SIG-M5 (cell line): ENCODE measurements at regions not wholly inside any gene's neighbourhood (a gene's known extent, or its start where the extent isn't known, plus 50 kb on each side); places are given as distances from the start of the nearest gene placed in this dataset.

Experiments
- DNase-seq: peaks from one replicate; lab custom pipeline; 2025; lab: John Stamatoyannopoulos, UW

- DNase-seq, result no peak
Measured at GRCh38 chr7:38002689-38003088, 82.2 kb downstream of the EPDR1 start.

- DNase-seq, result no peak
Measured at GRCh38 chr7:38006559-38006958, 86.1 kb downstream of the EPDR1 start.

GRCh38 chr7:38007096-38007495 lies 86.7 kb downstream of the EPDR1 start:
- DNase-seq, result no peak

GRCh38 chr7:38013246-38013645 lies 92.8 kb downstream of the EPDR1 start:
- DNase-seq, result no peak

- DNase-seq, result no peak
Measured at GRCh38 chr7:38016567-38016966, 96.1 kb downstream of the EPDR1 start.

GRCh38 chr7:38017320-38017719 lies 96.9 kb downstream of the EPDR1 start:
- DNase-seq, result no peak

GRCh38 chr7:38020121-38020785 lies 99.8 kb downstream of the EPDR1 start:
- no peak for DNase-seq

- DNase-seq, result no peak
Measured at GRCh38 chr7:38021892-38022291, 101.5 kb downstream of the EPDR1 start.

GRCh38 chr7:38025815-38026214 lies 105.4 kb downstream of the EPDR1 start:
- DNase-seq, result no peak

- no peak for DNase-seq
Measured at GRCh38 chr7:38027884-38028455, 107.5 kb downstream of the EPDR1 start.

- no peak for DNase-seq
Measured at GRCh38 chr7:38034062-38034908, 113.8 kb downstream of the EPDR1 start.

- no peak for DNase-seq
Measured at GRCh38 chr7:38040831-38041230, 120.4 kb downstream of the EPDR1 start.

GRCh38 chr7:38049679-38050078 lies 128.4 kb upstream of the STARD3NL start:
- no peak for DNase-seq

- no peak for DNase-seq
Measured at GRCh38 chr7:38051311-38051710, 126.7 kb upstream of the STARD3NL start.

GRCh38 chr7:38051786-38052185 lies 126.3 kb upstream of the STARD3NL start:
- no peak for DNase-seq

GRCh38 chr7:38052786-38053185 lies 125.3 kb upstream of the STARD3NL start:
- DNase-seq, result no peak

GRCh38 chr7:38054199-38054598 lies 123.8 kb upstream of the STARD3NL start:
- DNase-seq, result no peak

- DNase-seq, result no peak
Measured at GRCh38 chr7:38057829-38058228, 120.2 kb upstream of the STARD3NL start.

- no peak for DNase-seq
Measured at GRCh38 chr7:38060116-38060515, 117.9 kb upstream of the STARD3NL start.

GRCh38 chr7:38060637-38061036 lies 117.4 kb upstream of the STARD3NL start:
- no peak for DNase-seq

GRCh38 chr7:38066391-38066790 lies 111.7 kb upstream of the STARD3NL start:
- no peak for DNase-seq

GRCh38 chr7:38068461-38068860 lies 109.6 kb upstream of the STARD3NL start:
- no peak for DNase-seq

- DNase-seq, result no peak
Measured at GRCh38 chr7:38069052-38069451, 109.0 kb upstream of the STARD3NL start.
